GM03348 (cell line): ENCODE measurements at regions not wholly inside any gene's neighbourhood (a gene's known extent, or its start where the extent isn't known, plus 50 kb on each side); places are given as distances from the start of the nearest gene placed in this dataset.
A peak's percentile ranks its signal among the peaks of the same experiment; 100 is the strongest.
"Not testable (repeated sequence)": the region's sequence is repeated elsewhere in the genome, so short reads cannot be mapped to it uniquely, and the experiment has no call there.

Experiments
- DNase-seq: peaks from one replicate; pipeline ENCODE4 v3.0.0; 2012; ENCODE audit warnings: low spot score

GRCh38 chr12:116327992-116328391 lies 50.5 kb upstream of the MED13L start:
- not testable (repeated sequence) for DNase-seq

- no peak for DNase-seq
Measured at GRCh38 chr12:116331876-116332275, 54.4 kb upstream of the MED13L start.

- no peak for DNase-seq
Measured at GRCh38 chr12:116332705-116333380, 55.4 kb upstream of the MED13L start.

- DNase-seq, result no peak
Measured at GRCh38 chr12:116333402-116333801, 55.9 kb upstream of the MED13L start.

GRCh38 chr12:116336542-116337065 lies 59.1 kb upstream of the MED13L start:
- no peak for DNase-seq

GRCh38 chr12:116337312-116337711 lies 59.8 kb upstream of the MED13L start:
- DNase-seq, result no peak

GRCh38 chr12:116338064-116338846 lies 60.8 kb upstream of the MED13L start:
- no peak for DNase-seq

- DNase-seq, result no peak
Measured at GRCh38 chr12:116339062-116339461, 61.6 kb upstream of the MED13L start.

- peak; percentile 48 for DNase-seq
Measured at GRCh38 chr12:116339800-116340371, 62.4 kb upstream of the MED13L start.

- DNase-seq, result no peak
Measured at GRCh38 chr12:116343331-116343884, 65.9 kb upstream of the MED13L start.

- DNase-seq, result no peak
Measured at GRCh38 chr12:116346222-116346621, 68.7 kb upstream of the MED13L start.

GRCh38 chr12:116346741-116347140 lies 69.2 kb upstream of the MED13L start:
- DNase-seq, result peak; percentile 88

- DNase-seq, result no peak
Measured at GRCh38 chr12:116347265-116347664, 69.8 kb upstream of the MED13L start.

- DNase-seq, result no peak
Measured at GRCh38 chr12:116352315-116352835, 74.9 kb upstream of the MED13L start.

- DNase-seq, result no peak
Measured at GRCh38 chr12:116353958-116354357, 76.5 kb upstream of the MED13L start.

GRCh38 chr12:116354534-116354933 lies 77.0 kb upstream of the MED13L start:
- no peak for DNase-seq

GRCh38 chr12:116354950-116355783 lies 77.7 kb upstream of the MED13L start:
- DNase-seq, result no peak

- DNase-seq, result no peak
Measured at GRCh38 chr12:116358536-116358892, 81.0 kb upstream of the MED13L start.

- DNase-seq, result peak; percentile 93
Measured at GRCh38 chr12:116358893-116359761, 81.6 kb upstream of the MED13L start.

- DNase-seq, result no peak
Measured at GRCh38 chr12:116360579-116361413, 83.3 kb upstream of the MED13L start.
